ENCODE measurements at regions not wholly inside any gene's neighbourhood (a gene's known extent, or its start where the extent isn't known, plus 50 kb on each side); places are given as distances from the start of the nearest gene placed in this dataset.
"Not testable (repeated sequence)": the region's sequence is repeated elsewhere in the genome, so short reads cannot be mapped to it uniquely, and the experiment has no call there.

DNA sequence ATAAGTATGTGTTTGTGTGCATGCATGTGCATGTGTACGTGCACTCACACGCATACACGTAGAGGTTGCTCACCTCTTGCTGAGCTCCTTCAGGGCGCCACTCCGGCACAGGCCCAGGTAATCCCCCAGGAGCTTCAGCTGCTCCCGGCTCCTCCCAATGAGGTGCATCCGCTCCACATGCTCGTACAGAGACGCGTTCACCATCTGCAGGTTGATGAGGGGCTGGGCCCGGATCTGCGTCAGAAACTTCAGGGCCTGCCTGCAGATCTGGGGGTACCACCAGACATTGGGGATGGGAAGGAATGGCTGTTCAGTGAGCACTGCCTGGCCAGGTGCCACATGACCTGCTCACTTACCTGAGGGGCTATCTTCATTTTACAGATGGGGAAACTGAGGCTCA lies 127.0 kb downstream of the LRRC37A3 start:
- not testable (repeated sequence) for TF ChIP-seq ZNF280B (CRISPR knock-in tag; IDR thresholded peaks at IDR 0.05; ENCODE audit: borderline replicate concordance); KMT2B (CRISPR knock-in tag; IDR thresholded peaks at IDR 0.05)

Measured in HepG2 (cell line).